MM.1S (cell line): ENCODE measurements at regions not wholly inside any gene's neighbourhood (a gene's known extent, or its start where the extent isn't known, plus 50 kb on each side); places are given as distances from the start of the nearest gene placed in this dataset.

Experiments used
- DNase-seq: peaks from one replicate; pipeline ENCODE4 v3.0.0-alpha.2; 2015
- H2AFZ ChIP-seq: fragments of 300-600 bp; sonication (generic); 2 replicates; pipeline ENCODE4 v1.6.0; 2016; ENCODE audit warnings: antibody characterized with exemption, low read length
- H3F3A ChIP-seq: fragments of 300-600 bp; sonication (generic); 2 replicates; pipeline ENCODE4 v1.6.1; 2016; ENCODE audit warnings: mild to moderate bottlenecking, antibody characterized with exemption, low read length, moderate library complexity, mixed read lengths; ENCODE audit not compliant: insufficient read depth
- H3K27ac ChIP-seq: fragments of 300-600 bp; sonication (generic); 2 replicates; pipeline ENCODE4 v1.5.1; 2016; ENCODE audit warnings: mild to moderate bottlenecking, low read length
- H3K27me3 ChIP-seq: fragments of 300-600 bp; sonication (generic); replicated peaks from 2 replicates; pipeline ENCODE4 v1.6.0; 2016; ENCODE audit warnings: low read length; ENCODE audit not compliant: insufficient read depth
- H3K36me3 ChIP-seq: fragments of 300-600 bp; sonication (generic); replicated peaks from 2 replicates; pipeline ENCODE4 v1.6.1; 2016; ENCODE audit warnings: mild to moderate bottlenecking, low read length, mixed read lengths; ENCODE audit not compliant: insufficient read depth
- H3K4me1 ChIP-seq: fragments of 300-600 bp; sonication (generic); 2 replicates; pipeline ENCODE4 v1.6.1; 2016; ENCODE audit warnings: low read length, mixed read lengths
- H3K4me2 ChIP-seq: fragments of 300-600 bp; sonication (generic); 2 replicates; pipeline ENCODE4 v1.6.0; 2016; ENCODE audit warnings: low read depth, low read length
- H3K4me3 ChIP-seq: fragments of 300-600 bp; sonication (generic); 2 replicates; pipeline ENCODE4 v1.5.1; 2016; ENCODE audit warnings: low read length, mixed read lengths
- H3K79me2 ChIP-seq: fragments of 300-600 bp; sonication (generic); 2 replicates; pipeline ENCODE4 v1.6.1; 2016; ENCODE audit warnings: mixed run types, low read length, mixed read lengths
- H3K9ac ChIP-seq: fragments of 300-600 bp; sonication (generic); 2 replicates; pipeline ENCODE4 v1.6.1; 2016; ENCODE audit warnings: low read length, mixed read lengths
- H3K9me2 ChIP-seq: fragments of 300-600 bp; sonication (generic); replicated peaks from 2 replicates; pipeline ENCODE4 v1.6.1; 2016; ENCODE audit warnings: mild to moderate bottlenecking, low read length, mixed read lengths; ENCODE audit not compliant: insufficient read depth
- H3K9me3 ChIP-seq: fragments of 300-600 bp; sonication (generic); replicated peaks from 2 replicates; pipeline ENCODE4 v1.6.1; 2016; ENCODE audit warnings: mild to moderate bottlenecking, low read length, mixed read lengths; ENCODE audit not compliant: insufficient read depth
- H4K20me1 ChIP-seq: fragments of 300-600 bp; sonication (generic); 2 replicates; pipeline ENCODE4 v1.6.1; 2016; ENCODE audit warnings: mild to moderate bottlenecking, low read length, moderate library complexity, mixed read lengths; ENCODE audit not compliant: insufficient read depth
- EZH2 ChIP-seq: fragments of 300-600 bp; sonication (generic); optimal IDR thresholded peaks from 2 replicates; pipeline ENCODE3; 2017; ENCODE audit warnings: low read depth, mild to moderate bottlenecking, antibody characterized with exemption, low read length, mixed read lengths
- EZH2phosphoT487 ChIP-seq: fragments of 300-600 bp; sonication (generic); IDR thresholded peaks from 2 replicates; pipeline ENCODE4 v1.6.1; 2018; ENCODE audit warnings: antibody characterized with exemption, low read length
- TF ChIP-seq, protein P1 (sequence below): fragments of 300-600 bp; sonication (generic); IDR thresholded peaks from 2 replicates; pipeline ENCODE4 v1.5.1; 2016; ENCODE audit warnings: antibody characterized with exemption, low read length, mixed read lengths

DNA sequence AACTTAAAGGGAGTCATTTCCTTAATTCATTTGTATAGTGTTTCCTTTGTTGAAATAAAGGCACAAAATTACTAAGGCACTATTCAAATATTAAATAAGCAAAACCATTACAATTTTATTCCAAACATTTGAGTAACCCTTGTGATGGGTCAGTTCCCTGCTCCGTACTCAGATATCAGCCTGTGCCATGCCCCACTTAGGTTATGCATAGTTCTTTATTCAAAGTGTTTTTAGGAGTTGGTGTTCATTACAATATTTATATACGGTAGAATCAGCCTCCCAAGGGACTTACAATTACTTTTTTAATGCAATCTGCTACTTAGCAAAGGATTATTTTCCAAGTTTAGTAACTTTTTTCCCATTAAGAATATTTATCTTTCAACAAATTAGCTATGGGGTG is 119.3 kb upstream of the SEMA3D start:
- no peak for DNase-seq
- Histone ChIP-seq H3K9ac (no peak overlapping the region), H3K9me2 (no peaks in the 10 kb centered on the region), H3K27me3 (no peaks in the 10 kb centered on the region), H3K27ac (no peak overlapping the region), H3F3A (no peaks in the 10 kb centered on the region), H3K36me3 (no peaks in the 10 kb centered on the region), H2AFZ (no peak overlapping the region), H4K20me1 (no peaks in the 10 kb centered on the region), H3K9me3 (no peaks in the 10 kb centered on the region; the same call in 1 of the 2 replicates), H3K4me3 (no peak overlapping the region), H3K4me1 (no peaks in the 10 kb centered on the region), H3K79me2 (no peaks in the 10 kb centered on the region), H3K4me2 (no peak overlapping the region)
- TF ChIP-seq EZH2 (no peak), EZH2phosphoT487 (no peak)
- TF ChIP-seq, protein P1, sequence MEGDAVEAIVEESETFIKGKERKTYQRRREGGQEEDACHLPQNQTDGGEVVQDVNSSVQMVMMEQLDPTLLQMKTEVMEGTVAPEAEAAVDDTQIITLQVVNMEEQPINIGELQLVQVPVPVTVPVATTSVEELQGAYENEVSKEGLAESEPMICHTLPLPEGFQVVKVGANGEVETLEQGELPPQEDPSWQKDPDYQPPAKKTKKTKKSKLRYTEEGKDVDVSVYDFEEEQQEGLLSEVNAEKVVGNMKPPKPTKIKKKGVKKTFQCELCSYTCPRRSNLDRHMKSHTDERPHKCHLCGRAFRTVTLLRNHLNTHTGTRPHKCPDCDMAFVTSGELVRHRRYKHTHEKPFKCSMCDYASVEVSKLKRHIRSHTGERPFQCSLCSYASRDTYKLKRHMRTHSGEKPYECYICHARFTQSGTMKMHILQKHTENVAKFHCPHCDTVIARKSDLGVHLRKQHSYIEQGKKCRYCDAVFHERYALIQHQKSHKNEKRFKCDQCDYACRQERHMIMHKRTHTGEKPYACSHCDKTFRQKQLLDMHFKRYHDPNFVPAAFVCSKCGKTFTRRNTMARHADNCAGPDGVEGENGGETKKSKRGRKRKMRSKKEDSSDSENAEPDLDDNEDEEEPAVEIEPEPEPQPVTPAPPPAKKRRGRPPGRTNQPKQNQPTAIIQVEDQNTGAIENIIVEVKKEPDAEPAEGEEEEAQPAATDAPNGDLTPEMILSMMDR = no peak

DNA sequence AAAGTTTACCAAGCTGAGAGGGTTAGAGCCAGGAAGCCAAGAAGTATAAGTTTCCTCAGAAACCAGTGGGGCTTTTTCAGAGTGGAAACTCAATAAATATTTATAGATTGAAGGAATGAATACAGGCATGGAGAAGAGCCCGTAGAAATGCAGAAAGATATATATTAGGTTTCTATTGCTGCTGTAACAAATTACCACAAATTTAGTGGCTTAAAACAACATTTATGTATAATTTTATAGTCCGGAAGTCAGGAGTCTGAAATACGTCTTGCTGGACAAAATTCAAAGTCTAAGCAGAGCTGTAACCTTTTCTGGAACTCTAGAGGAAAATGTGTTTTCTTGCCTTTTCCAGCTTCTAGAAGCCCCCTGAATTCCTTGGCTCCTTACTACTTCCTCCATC is 107.3 kb upstream of the SEMA3D start:
- TF ChIP-seq EZH2phosphoT487 = no peak
- no peaks in the 10 kb centered on the region for H3K27me3 ChIP-seq
- no peak overlapping the region for H3K4me3 ChIP-seq

DNA sequence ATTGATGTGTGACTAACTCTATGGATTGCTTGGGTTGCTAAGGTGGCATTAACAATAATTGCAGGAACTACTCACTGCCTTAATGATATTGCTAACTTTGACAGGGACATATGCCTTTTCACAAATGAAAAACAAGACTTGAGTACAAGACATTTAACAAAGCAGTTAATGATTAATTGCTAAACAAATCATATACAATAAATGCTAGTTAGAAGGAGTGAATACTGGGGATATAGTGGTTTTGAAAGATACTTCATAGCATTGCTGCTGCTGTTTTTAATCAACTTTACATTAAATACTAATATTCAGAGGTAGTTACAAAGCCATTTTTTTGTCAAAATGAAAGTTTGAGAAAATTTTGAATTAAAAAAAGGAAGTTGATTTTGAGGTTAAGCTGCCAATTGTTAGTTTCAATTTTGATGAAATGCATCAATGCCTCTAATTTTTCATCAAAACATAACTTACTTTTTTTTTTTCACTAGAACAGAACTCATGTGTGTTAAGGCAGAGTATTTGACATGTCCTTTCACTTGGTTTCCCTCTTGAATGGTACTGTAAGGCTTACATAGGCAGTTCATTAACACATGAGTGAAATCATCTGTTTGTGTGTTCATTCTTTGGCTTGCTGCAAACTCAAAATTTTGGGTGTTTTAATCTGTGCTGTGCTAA is 106.2 kb upstream of the SEMA3D start:
- Histone ChIP-seq H3K27ac (no peak overlapping the region), H3K27me3 (no peaks in the 10 kb centered on the region), H3K36me3 (no peaks in the 10 kb centered on the region), H3K4me1 (no peaks in the 10 kb centered on the region), H4K20me1 (no peaks in the 10 kb centered on the region), H3K9me2 (no peaks in the 10 kb centered on the region), H3K9ac (no peak overlapping the region), H3F3A (no peaks in the 10 kb centered on the region), H3K4me3 (no peak overlapping the region), H3K9me3 (no peaks in the 10 kb centered on the region), H2AFZ (no peak overlapping the region), H3K4me2 (no peak overlapping the region), H3K79me2 (no peaks in the 10 kb centered on the region)
- no peak for DNase-seq
- TF ChIP-seq EZH2 = no peak
- TF ChIP-seq EZH2phosphoT487 = no peak
- TF ChIP-seq, protein P1 = no peak

More for the DNA sequence above, 107.3 kb upstream of the SEMA3D start:
- Histone ChIP-seq H3K4me2 (no peak overlapping the region), H3K9me3 (no peaks in the 10 kb centered on the region), H3K27ac (no peak overlapping the region), H4K20me1 (no peaks in the 10 kb centered on the region), H3K4me1 (no peaks in the 10 kb centered on the region), H3K9ac (no peak overlapping the region), H3K36me3 (no peaks in the 10 kb centered on the region), H3F3A (no peaks in the 10 kb centered on the region), H3K79me2 (no peaks in the 10 kb centered on the region), H3K9me2 (no peaks in the 10 kb centered on the region), H2AFZ (no peak overlapping the region)
- DNase-seq = no peak

DNA sequence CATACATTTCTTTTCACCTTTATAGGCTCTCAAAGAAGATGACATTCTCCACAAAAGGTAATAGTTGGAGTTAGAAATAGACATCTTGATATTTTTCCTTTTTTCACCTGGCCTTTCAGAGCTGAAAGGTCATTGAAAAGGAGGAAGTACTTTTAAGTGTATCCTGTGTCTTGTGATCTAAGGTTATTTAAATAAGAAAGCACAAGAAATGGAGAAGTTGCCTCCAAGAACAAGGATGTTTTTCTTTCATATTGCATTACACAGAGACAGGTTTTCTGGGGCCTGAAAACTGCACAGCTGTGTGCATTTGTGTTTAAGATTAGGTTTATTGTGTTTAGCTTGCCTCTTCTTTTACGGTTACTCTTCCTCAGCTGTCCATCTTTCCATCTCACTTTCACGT is 103.4 kb upstream of the SEMA3D start:
- H3K36me3 ChIP-seq = no peaks in the 10 kb centered on the region
- H3K79me2 ChIP-seq = no peaks in the 10 kb centered on the region
- no peaks in the 10 kb centered on the region for H3K9me2 ChIP-seq
- no peaks in the 10 kb centered on the region for H4K20me1 ChIP-seq
- no peaks in the 10 kb centered on the region for H3F3A ChIP-seq
- no peak overlapping the region for H3K4me2 ChIP-seq
- no peak overlapping the region for H3K4me3 ChIP-seq
- no peaks in the 10 kb centered on the region for H3K4me1 ChIP-seq
- H3K27ac ChIP-seq = no peak overlapping the region
- H3K9me3 ChIP-seq = no peaks in the 10 kb centered on the region
- H2AFZ ChIP-seq = no peak overlapping the region
- TF ChIP-seq, protein P1 = no peak
- no peak for TF ChIP-seq EZH2phosphoT487
- TF ChIP-seq EZH2 = no peak
- DNase-seq = no peak
- no peaks in the 10 kb centered on the region for H3K27me3 ChIP-seq
- no peak overlapping the region for H3K9ac ChIP-seq
